IMR-90 (cell line): ENCODE measurements at regions not wholly inside any gene's neighbourhood (a gene's known extent, or its start where the extent isn't known, plus 50 kb on each side); places are given as distances from the start of the nearest gene placed in this dataset.

Experiments
- ATAC-seq: fragments of 200-7000 bp; cut with Tn5 transposase; 2 replicates; pipeline ENCODE4 v1.9.1; 2020; ENCODE audit warnings: low read depth, mild to moderate bottlenecking, moderate library complexity
- BruUV-seq: library from RNA; stranded (reverse); fragments of 400-500 nt; replicated peaks from 2 replicates; lab custom pipeline; 2021; lab: Mats Ljungman, UMichigan
- CTCF ChIA-PET: fragments of 300-600 bp; formaldehyde crosslinking; extraction: SDS; loops from one replicate; lab custom pipeline; 2021; ENCODE audit warnings: antibody characterized with exemption; lab: Yijun Ruan, JAX
- POLR2A ChIA-PET: fragments of 300-600 bp; sonication (Branson Sonifier 250); formaldehyde crosslinking; loops from one replicate; lab custom pipeline; 2022; ENCODE audit warnings: antibody characterized with exemption; ENCODE audit not compliant: unreplicated experiment; lab: Charles Lee
- DNase-seq: peaks from one replicate; pipeline ENCODE4 v3.0.0; 2013
- H2AFZ ChIP-seq: replicated peaks from 2 replicates; pipeline ENCODE3; 2013; ENCODE audit warnings: low read length, mild to moderate bottlenecking; ENCODE audit not compliant: poor library complexity
- H2AK5ac ChIP-seq: 2 replicates; pipeline ENCODE4 v1.6.1; 2013; ENCODE audit warnings: low read depth, low read length, inconsistent platforms
- H2AK9ac ChIP-seq: replicated peaks from 2 replicates; pipeline ENCODE3; 2013; ENCODE audit warnings: mild to moderate bottlenecking, low read depth, low read length, moderate library complexity; ENCODE audit not compliant: poor library complexity
- H2BK120ac ChIP-seq: 2 replicates; pipeline ENCODE4 v1.6.1; 2013; ENCODE audit warnings: low read depth, low read length, inconsistent platforms
- H2BK15ac ChIP-seq: 3 replicates; pipeline ENCODE4 v1.6.1; 2013; ENCODE audit warnings: low read depth, low read length, inconsistent platforms
- H2BK20ac ChIP-seq: 2 replicates; pipeline ENCODE4 v1.6.1; 2013; ENCODE audit warnings: low read depth, mild to moderate bottlenecking, inconsistent platforms, low read length, moderate library complexity
- H2BK5ac ChIP-seq: 2 replicates; pipeline ENCODE4 v1.6.1; 2013; ENCODE audit warnings: mild to moderate bottlenecking, low read depth, low read length, inconsistent platforms; ENCODE audit not compliant: poor library complexity, severe bottlenecking
- H3K14ac ChIP-seq: replicated peaks from 2 replicates; pipeline ENCODE4 v1.6.1; 2013; ENCODE audit warnings: low read depth, low read length, inconsistent platforms
- H3K18ac ChIP-seq: 2 replicates; pipeline ENCODE4 v1.6.1; 2013; ENCODE audit warnings: low read depth, low read length, control low read depth
- H3K23ac ChIP-seq: 2 replicates; pipeline ENCODE4 v1.6.1; 2013; ENCODE audit warnings: low read depth, low read length, inconsistent platforms
- H3K27ac ChIP-seq: 2 replicates; pipeline ENCODE4 v1.5.1; 2013; ENCODE audit warnings: mild to moderate bottlenecking, control low read depth, low read length; ENCODE audit not compliant: insufficient read depth
- H3K27me3 ChIP-seq: 2 replicates; pipeline ENCODE4 v1.6.1; 2013; ENCODE audit warnings: low read length; ENCODE audit not compliant: control insufficient read depth, insufficient read depth
- H3K36me3 ChIP-seq: 2 replicates; pipeline ENCODE4 v1.6.1; 2013; ENCODE audit warnings: low read length, mixed read lengths; ENCODE audit not compliant: control insufficient read depth, insufficient read depth
- H3K4ac ChIP-seq: 2 replicates; pipeline ENCODE4 v1.6.1; 2013; ENCODE audit warnings: low read depth, low read length, inconsistent platforms
- H3K4me1 ChIP-seq: 2 replicates; pipeline ENCODE4 v1.6.1; 2013; ENCODE audit warnings: low read length, mixed read lengths; ENCODE audit not compliant: control insufficient read depth, insufficient read depth
- H3K4me2 ChIP-seq: 2 replicates; pipeline ENCODE4 v1.6.1; 2013; ENCODE audit warnings: low read depth, mild to moderate bottlenecking, control low read depth, low read length, moderate library complexity
- H3K4me3 ChIP-seq: 2 replicates; pipeline ENCODE4 v1.5.1; 2013; ENCODE audit warnings: low read depth, mild to moderate bottlenecking, control low read depth, low read length, moderate library complexity; ENCODE audit not compliant: insufficient read depth
- H3K56ac ChIP-seq: 2 replicates; pipeline ENCODE4 v1.6.1; 2013; ENCODE audit warnings: low read length, inconsistent platforms; ENCODE audit not compliant: insufficient read depth; ENCODE audit errors: extremely low read depth
- H3K79me1 ChIP-seq, 2 experiments: 2 replicates each; pipeline ENCODE4 v1.6.1; 2013; ENCODE audit warnings: low read length in 2 of 2, inconsistent platforms in 1 of 2, low read depth in 1 of 2
- H3K9ac ChIP-seq: 2 replicates; pipeline ENCODE4 v1.6.1; 2013; ENCODE audit warnings: low read depth, low read length, control low read depth
- H3K9me1 ChIP-seq: 2 replicates; pipeline ENCODE4 v1.6.1; 2013; ENCODE audit warnings: low read length, inconsistent platforms; ENCODE audit not compliant: insufficient read depth
- H3K9me3 ChIP-seq: 2 replicates; pipeline ENCODE4 v1.6.1; 2013; ENCODE audit warnings: low read length; ENCODE audit not compliant: control insufficient read depth, insufficient read depth
- H4K20me1 ChIP-seq: 2 replicates; pipeline ENCODE4 v1.6.1; 2013; ENCODE audit warnings: low read length, inconsistent platforms; ENCODE audit not compliant: insufficient read depth
- H4K5ac ChIP-seq: 2 replicates; pipeline ENCODE4 v1.6.1; 2013; ENCODE audit warnings: mild to moderate bottlenecking, low read depth, low read length, control low read depth
- H4K8ac ChIP-seq, 2 experiments: 2 replicates each; pipeline ENCODE4 v1.6.1; 2013; ENCODE audit warnings: low read depth in 2 of 2, low read length in 2 of 2, control low read depth in 1 of 2, inconsistent platforms in 1 of 2
- H4K91ac ChIP-seq: 2 replicates; pipeline ENCODE4 v1.6.1; 2013; ENCODE audit warnings: low read depth, low read length, inconsistent platforms; ENCODE audit not compliant: insufficient read depth
- BHLHE40 ChIP-seq: fragments of 150-350 bp; IDR thresholded peaks from 2 replicates; pipeline ENCODE4 v1.6.1; 2016; ENCODE audit warnings: mild to moderate bottlenecking, low read depth, low read length
- CEBPB ChIP-seq: IDR thresholded peaks from 2 replicates; pipeline ENCODE4 v1.6.1; 2012; ENCODE audit warnings: low read depth, low read length, improper control_type of control experiment
- CHD1 ChIP-seq: IDR thresholded peaks from 2 replicates; pipeline ENCODE4 v1.6.1; 2012; ENCODE audit warnings: low read depth, low read length, improper control_type of control experiment
- CTCF ChIP-seq: conservative IDR thresholded peaks from 2 replicates; pipeline ENCODE4 v1.5.1; 2012; ENCODE audit warnings: mild to moderate bottlenecking, low read depth, low read length, improper control_type of control experiment
- FOS ChIP-seq: fragments of 150-350 bp; IDR thresholded peaks from 2 replicates; pipeline ENCODE4 v1.6.1; 2016; ENCODE audit warnings: low read depth, low read length
- MAFK ChIP-seq: IDR thresholded peaks from 2 replicates; pipeline ENCODE4 v1.6.1; 2012; ENCODE audit warnings: low read depth, low read length, improper control_type of control experiment
- MAZ ChIP-seq: IDR thresholded peaks from 2 replicates; pipeline ENCODE4 v1.6.1; 2012; ENCODE audit warnings: low read depth, mild to moderate bottlenecking, low read length, improper control_type of control experiment, moderate library complexity, borderline replicate concordance
- MXI1 ChIP-seq: IDR thresholded peaks from 2 replicates; pipeline ENCODE4 v1.6.1; 2012; ENCODE audit warnings: low read depth, mild to moderate bottlenecking, low read length, moderate library complexity, borderline replicate concordance
- NFE2L2 ChIP-seq: fragments of 150-350 bp; IDR thresholded peaks from 2 replicates; pipeline ENCODE4 v1.6.1; 2016; ENCODE audit warnings: low read depth, mild to moderate bottlenecking, low read length
- POLR2A ChIP-seq: IDR thresholded peaks from 2 replicates; pipeline ENCODE4 v1.6.1; 2012; ENCODE audit warnings: mild to moderate bottlenecking, low read depth, low read length
- RAD21 ChIP-seq: IDR thresholded peaks from 2 replicates; pipeline ENCODE4 v1.6.1; 2012; ENCODE audit warnings: low read length, improper control_type of control experiment
- RCOR1 ChIP-seq: IDR thresholded peaks from 2 replicates; pipeline ENCODE4 v1.6.1; 2012; ENCODE audit warnings: mild to moderate bottlenecking, low read length, improper control_type of control experiment; ENCODE audit not compliant: insufficient replicate concordance
- RFX5 ChIP-seq: IDR thresholded peaks from 2 replicates; pipeline ENCODE4 v1.8.0; 2012; ENCODE audit warnings: low read depth, mild to moderate bottlenecking, low read length, moderate library complexity
- SMC3 ChIP-seq: fragments of 150-350 bp; IDR thresholded peaks from 2 replicates; pipeline ENCODE4 v1.6.1; 2016; ENCODE audit warnings: low read depth, mild to moderate bottlenecking, antibody characterized with exemption, low read length, moderate library complexity
- USF2 ChIP-seq: fragments of 150-350 bp; IDR thresholded peaks from 2 replicates; pipeline ENCODE4 v1.6.1; 2017; ENCODE audit warnings: mild to moderate bottlenecking, antibody characterized with exemption, low read length, low read depth
- dilution Hi-C: fragments of 300-500 bp; cut with HindIII; formaldehyde crosslinking; loops from one replicate; pipeline ENCODE4 v1.14.3; 2018; ENCODE audit warnings: low sequenced_read_pairs; ENCODE audit not compliant: unreplicated experiment
- in situ Hi-C: fragments of 300-500 bp; cut with MboI; formaldehyde crosslinking; loops from 3 replicates; pipeline ENCODE4 v1.14.3; 2019; ENCODE audit warnings: low sequenced_read_pairs, inconsistent platforms, mixed read lengths
- intact Hi-C: fragments of 100-400 bp; cut with micrococcal nuclease; formaldehyde crosslinking; loops from 2 replicates; pipeline ENCODE4 v1.10.0; 2022
- TF ChIP-seq, protein P1 (sequence below): fragments of 150-350 bp; IDR thresholded peaks from 2 replicates; pipeline ENCODE4 v1.6.1; 2016; ENCODE audit warnings: low read depth, mild to moderate bottlenecking, low read length, moderate library complexity, borderline replicate concordance

DNA sequence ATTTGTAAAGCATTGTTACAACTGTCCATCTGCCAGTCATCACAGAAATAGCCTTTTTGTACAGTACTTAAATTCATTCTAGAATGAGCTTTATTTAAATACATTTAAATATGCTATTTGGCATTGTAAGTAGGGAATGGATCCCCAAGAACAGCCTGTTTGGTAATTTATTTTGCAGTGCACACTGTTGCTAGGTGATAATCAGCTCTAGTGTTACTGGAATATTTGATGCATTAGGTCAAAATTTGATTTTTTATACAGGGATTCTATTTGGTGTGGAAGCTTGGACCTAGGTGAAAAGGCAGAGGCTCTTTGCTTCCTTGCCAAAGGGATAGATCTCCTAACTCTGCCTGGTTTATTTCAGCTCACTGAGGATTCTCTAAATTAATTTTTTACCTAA is 593.7 kb downstream of the EPM2A start:
- TF ChIP-seq SMC3 (no peak), POLR2A (no peak), CHD1 (no peak), RCOR1 (no peak), CEBPB (no peak), NFE2L2 (no peak), RAD21 (no peak), MAZ (no peak), MAFK (no peak), BHLHE40 (no peak), RFX5 (no peak), FOS (no peak), CTCF (no peak), MXI1 (no peak), USF2 (no peak)
- TF ChIP-seq, protein P1, sequence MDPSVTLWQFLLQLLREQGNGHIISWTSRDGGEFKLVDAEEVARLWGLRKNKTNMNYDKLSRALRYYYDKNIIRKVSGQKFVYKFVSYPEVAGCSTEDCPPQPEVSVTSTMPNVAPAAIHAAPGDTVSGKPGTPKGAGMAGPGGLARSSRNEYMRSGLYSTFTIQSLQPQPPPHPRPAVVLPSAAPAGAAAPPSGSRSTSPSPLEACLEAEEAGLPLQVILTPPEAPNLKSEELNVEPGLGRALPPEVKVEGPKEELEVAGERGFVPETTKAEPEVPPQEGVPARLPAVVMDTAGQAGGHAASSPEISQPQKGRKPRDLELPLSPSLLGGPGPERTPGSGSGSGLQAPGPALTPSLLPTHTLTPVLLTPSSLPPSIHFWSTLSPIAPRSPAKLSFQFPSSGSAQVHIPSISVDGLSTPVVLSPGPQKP, result no peak
- ChIA-PET POLR2A (interaction anchor here (0.7 kb wide), 1 partner anchor 760 kb away, joined by 11 read pairs; no protein-coding TSS in a partner anchor), CTCF (interaction anchor here (0.7 kb wide), 1 partner anchor 485 kb away, joined by 3 read pairs; no protein-coding TSS in a partner anchor)
- no peak overlapping the region for H2AFZ ChIP-seq
- no peak overlapping the region for H2BK20ac ChIP-seq
- no peak overlapping the region for H3K56ac ChIP-seq
- H3K9me3 ChIP-seq, result no peaks in the 10 kb centered on the region
- H3K9me1 ChIP-seq, result no peaks in the 10 kb centered on the region; the same call in 1 of the 2 replicates
- no peak overlapping the region for H3K18ac ChIP-seq
- no peak overlapping the region for H3K14ac ChIP-seq
- no peak overlapping the region for H2BK15ac ChIP-seq
- no TSS peak for BruUV-seq
- intact Hi-C loops (no loop called here), in situ Hi-C loops (no loop called here), dilution Hi-C loops (no loop called here)
- no peak overlapping the region for H2AK5ac ChIP-seq
- no peak overlapping the region for H3K4ac ChIP-seq
- no peak overlapping the region for H2BK120ac ChIP-seq
- no peaks in the 10 kb centered on the region for H4K20me1 ChIP-seq
- H4K91ac ChIP-seq, result no peak overlapping the region
- H3K4me1 ChIP-seq, result 0 out of 2 replicates have a peak, but pooled peaks cover 1% of the 10 kb centered on the region
- no peak overlapping the region for H3K9ac ChIP-seq
- H3K23ac ChIP-seq, result no peak overlapping the region
- no peak overlapping the region for H2BK5ac ChIP-seq
- H4K5ac ChIP-seq, result no peak overlapping the region
- H3K27ac ChIP-seq, result no peak overlapping the region
- no peaks in the 10 kb centered on the region for H3K27me3 ChIP-seq
- no peak overlapping the region for H4K8ac ChIP-seq
- H3K79me1 ChIP-seq, result no peaks in the 10 kb centered on the region
- no peak for ATAC-seq
- no peak overlapping the region for H3K4me2 ChIP-seq
- no peak overlapping the region for H3K4me3 ChIP-seq
- DNase-seq, result no peak
- H2AK9ac ChIP-seq, result no peak overlapping the region
- H3K36me3 ChIP-seq, result no peaks in the 10 kb centered on the region
